ENCODE measurements at regions not wholly inside any gene's neighbourhood (a gene's known extent, or its start where the extent isn't known, plus 50 kb on each side); places are given as distances from the start of the nearest gene placed in this dataset.

DNA sequence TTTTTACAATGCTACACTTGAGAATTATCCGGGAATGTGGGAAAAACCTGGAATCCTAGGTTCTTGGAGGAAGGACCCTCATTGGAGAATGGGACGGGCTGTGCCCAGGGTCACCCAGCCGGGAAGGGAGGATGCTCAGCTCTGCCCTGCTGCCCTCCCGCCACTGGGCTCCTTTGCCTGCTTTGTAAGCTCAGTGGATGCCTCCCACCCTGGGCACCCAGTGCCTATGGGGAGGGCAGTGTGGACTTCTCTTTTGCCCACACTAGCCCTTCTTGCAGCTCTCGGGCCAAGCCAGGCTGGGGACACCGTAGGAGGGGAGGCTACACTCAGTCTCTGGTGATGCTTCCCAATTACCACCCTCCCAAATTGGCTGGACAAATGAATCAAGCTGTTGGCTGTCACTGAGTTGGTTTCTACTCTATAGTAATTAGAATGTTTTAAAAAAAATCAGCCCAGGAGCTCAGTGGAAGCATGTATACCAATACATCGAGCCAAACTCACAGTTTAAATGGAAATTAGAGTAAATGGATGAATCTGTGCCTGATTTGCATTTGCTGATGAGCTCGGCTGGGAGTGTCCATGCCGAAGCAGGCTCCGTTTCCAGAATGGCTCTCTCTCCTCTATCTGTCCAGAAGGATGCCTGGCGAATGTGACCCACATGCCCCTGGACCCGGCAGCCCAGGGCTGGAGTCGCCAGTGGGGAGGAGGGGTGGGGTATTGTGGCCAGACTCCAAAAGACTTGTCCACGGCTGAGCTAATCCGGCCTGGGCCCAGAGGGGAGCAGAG lies 317.0 kb downstream of the CTTN start:
- 84% methylated on average over 14 of the region's 15 CpGs for whole genome bisulfite sequencing (ENCODE audit: insufficient coverage)
- Mint-ChIP-seq H3K4me3 (no peak overlapping the region), H3K4me1 (no peaks in the 10 kb centered on the region), H3K27ac (no peak overlapping the region), H3K9me3 (no peaks in the 10 kb centered on the region), H3K36me3 (no peaks in the 10 kb centered on the region), H3K27me3 (ENCODE audit: low read depth in 2 of 2) (peaks cover 0 to 6% of the 10 kb centered on the region in 2 donors)
- Histone ChIP-seq H3K27me3 (ENCODE audit: control insufficient read depth, insufficient read depth, low read length) (no peaks in the 10 kb centered on the region), H3K4me1 (ENCODE audit: control insufficient read depth, insufficient read depth, low read length) (no peaks in the 10 kb centered on the region), H3K9me3 (ENCODE audit: control insufficient read depth, insufficient read depth, low read length) (no peaks in the 10 kb centered on the region), H3K27ac (ENCODE audit: low read length) (no peak overlapping the region), H3K36me3 (ENCODE audit: control insufficient read depth, insufficient read depth, low read length) (no peaks in the 10 kb centered on the region), H3K4me3 (ENCODE audit: low read length) (no peak overlapping the region)
- intact Hi-C loops (cut with micrococcal nuclease): no loop called here
- TF ChIP-seq CTCF (IDR thresholded peaks at IDR 0.05): no peak
- DNase-seq (no peak), ATAC-seq (no peak)

GRCh38 chr11:70716216-70716615 lies 317.9 kb downstream of the CTTN start:
- TF ChIP-seq CTCF (IDR thresholded peaks at IDR 0.05): no peak
- Mint-ChIP-seq H3K4me1 (no peaks in the 10 kb centered on the region), H3K9me3 (no peaks in the 10 kb centered on the region), H3K27ac (no peak overlapping the region), H3K36me3 (no peaks in the 10 kb centered on the region), H3K4me3 (no peak overlapping the region), H3K27me3 (ENCODE audit: low read depth in 2 of 2) (peaks cover 0 to 6% of the 10 kb centered on the region in 2 donors)
- DNase-seq: no peak
- ATAC-seq: no peak
- H3K27me3 ChIP-seq (ENCODE audit: control insufficient read depth, insufficient read depth, low read length): no peaks in the 10 kb centered on the region
- no peaks in the 10 kb centered on the region for H3K9me3 ChIP-seq (ENCODE audit: control insufficient read depth, insufficient read depth, low read length)
- no peak overlapping the region for H3K27ac ChIP-seq (ENCODE audit: low read length)
- no peak overlapping the region for H3K4me3 ChIP-seq (ENCODE audit: low read length)
- WGBS (ENCODE audit: insufficient coverage): 86% methylated on average over 11 of the region's 11 CpGs
- intact Hi-C loops (cut with micrococcal nuclease): no loop called here
- no peaks in the 10 kb centered on the region for H3K36me3 ChIP-seq (ENCODE audit: control insufficient read depth, insufficient read depth, low read length)
- H3K4me1 ChIP-seq (ENCODE audit: control insufficient read depth, insufficient read depth, low read length): no peaks in the 10 kb centered on the region

GRCh38 chr11:70716986-70717775 lies 318.9 kb downstream of the CTTN start:
- Mint-ChIP-seq H3K36me3 (no peaks in the 10 kb centered on the region), H3K4me3 (no peak overlapping the region), H3K27me3 (ENCODE audit: low read depth in 2 of 2) (peaks cover 0 to 3% of the 10 kb centered on the region in 2 donors), H3K4me1 (no peaks in the 10 kb centered on the region), H3K27ac (no peak overlapping the region), H3K9me3 (no peaks in the 10 kb centered on the region)
- H3K4me1 ChIP-seq (ENCODE audit: control insufficient read depth, insufficient read depth, low read length): no peaks in the 10 kb centered on the region
- intact Hi-C loops (cut with micrococcal nuclease): no loop called here
- no peaks in the 10 kb centered on the region for H3K36me3 ChIP-seq (ENCODE audit: control insufficient read depth, insufficient read depth, low read length)
- no peak overlapping the region for H3K4me3 ChIP-seq (ENCODE audit: low read length)
- WGBS (ENCODE audit: insufficient coverage): 60% methylated on average over 32 of the region's 32 CpGs
- DNase-seq: no peak
- no peak for TF ChIP-seq CTCF (IDR thresholded peaks at IDR 0.05)
- ATAC-seq: no peak
- no peaks in the 10 kb centered on the region for H3K27me3 ChIP-seq (ENCODE audit: control insufficient read depth, insufficient read depth, low read length)
- H3K27ac ChIP-seq (ENCODE audit: low read length): no peak overlapping the region
- no peaks in the 10 kb centered on the region for H3K9me3 ChIP-seq (ENCODE audit: control insufficient read depth, insufficient read depth, low read length)
